Smooth muscle cell (in vitro differentiated cells): ENCODE measurements at regions not wholly inside any gene's neighbourhood (a gene's known extent, or its start where the extent isn't known, plus 50 kb on each side); places are given as distances from the start of the nearest gene placed in this dataset.

Experiments used
- DNase-seq: peaks from one replicate; lab custom pipeline; 2025; ENCODE audit not compliant: unreplicated experiment; lab: John Stamatoyannopoulos, UW
- H2AFZ ChIP-seq: fragments of 200-600 bp; sonication (generic); 2 replicates; pipeline ENCODE4 v1.6.0; 2016; ENCODE audit warnings: antibody characterized with exemption, low read depth, mild to moderate bottlenecking
- H3F3A ChIP-seq: fragments of 200-600 bp; sonication (generic); 2 replicates; pipeline ENCODE4 v1.6.0; 2017; ENCODE audit warnings: antibody characterized with exemption, low read depth
- H3K27ac ChIP-seq: fragments of 200-600 bp; sonication (generic); 2 replicates; pipeline ENCODE4 v1.5.1; 2016; ENCODE audit warnings: low read depth, mild to moderate bottlenecking
- H3K27me3 ChIP-seq: fragments of 200-600 bp; sonication (generic); 2 replicates; pipeline ENCODE4 v1.6.1; 2016; ENCODE audit warnings: low read depth, mild to moderate bottlenecking
- H3K36me3 ChIP-seq: fragments of 200-600 bp; sonication (generic); 2 replicates; pipeline ENCODE4 v1.5.1; 2016; ENCODE audit warnings: low read depth
- H3K4me1 ChIP-seq: fragments of 200-600 bp; sonication (generic); 2 replicates; pipeline ENCODE4 v1.5.1; 2016; ENCODE audit warnings: low read depth
- H3K4me2 ChIP-seq: fragments of 200-600 bp; sonication (generic); 2 replicates; pipeline ENCODE4 v1.6.0; 2016; ENCODE audit warnings: mild to moderate bottlenecking
- H3K4me3 ChIP-seq: fragments of 200-600 bp; sonication (generic); 2 replicates; pipeline ENCODE4 v1.5.1; 2016; ENCODE audit warnings: mild to moderate bottlenecking
- H3K79me2 ChIP-seq: fragments of 200-600 bp; sonication (generic); 2 replicates; pipeline ENCODE4 v1.6.0; 2016; ENCODE audit warnings: low read depth, mild to moderate bottlenecking
- H3K9ac ChIP-seq: fragments of 200-600 bp; sonication (generic); 2 replicates; pipeline ENCODE4 v1.6.0; 2016; ENCODE audit warnings: low read depth
- H3K9me3 ChIP-seq: fragments of 200-600 bp; sonication (generic); replicated peaks from 2 replicates; pipeline ENCODE4 v1.5.1; 2016; ENCODE audit warnings: low read depth
- H4K20me1 ChIP-seq: fragments of 200-600 bp; sonication (generic); 2 replicates; pipeline ENCODE4 v1.6.0; 2016; ENCODE audit warnings: low read depth
- WGBS: methylation state at CpG from one replicate; pipeline ENCODE4 v1.1.7; 2016; ENCODE audit warnings: low lambda C conversion rate; 5-methylcytosine and 5-hydroxymethylcytosine counted together
- TF ChIP-seq, protein P1 (sequence below): fragments of 200-600 bp; sonication (generic); IDR thresholded peaks from 2 replicates; pipeline ENCODE4 v1.5.1; 2017; ENCODE audit warnings: borderline replicate concordance, mild to moderate bottlenecking, antibody characterized with exemption; ENCODE audit not compliant: insufficient read depth, poor library complexity, severe bottlenecking

DNA sequence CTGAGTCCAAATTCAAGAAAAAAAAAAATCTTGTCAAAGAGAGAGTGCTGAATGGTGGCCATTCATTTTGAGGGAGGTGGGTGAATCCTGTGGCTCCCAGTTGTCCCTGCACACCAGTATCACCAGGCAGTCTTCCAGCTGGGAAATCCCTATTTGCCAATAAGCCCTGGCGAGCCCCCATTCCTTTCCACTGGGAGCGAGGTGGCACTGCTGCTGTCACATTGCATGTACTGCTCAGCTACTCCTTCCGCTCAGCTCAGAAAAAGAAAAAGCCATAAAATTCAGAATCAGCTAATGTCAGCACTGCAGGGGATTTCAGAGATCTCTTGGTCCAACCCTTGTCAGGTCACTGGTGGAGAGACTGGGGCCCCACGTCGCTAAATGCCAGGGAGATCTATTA, 298.5 kb downstream of the OMA1 start:
- H3K4me3 ChIP-seq, result no peak overlapping the region
- peaks cover 65% of the 10 kb centered on the region for H3K27me3 ChIP-seq
- H3F3A ChIP-seq, result no peaks in the 10 kb centered on the region
- 45% methylated on average over 5 of the region's 5 CpGs for WGBS
- TF ChIP-seq, protein P1, sequence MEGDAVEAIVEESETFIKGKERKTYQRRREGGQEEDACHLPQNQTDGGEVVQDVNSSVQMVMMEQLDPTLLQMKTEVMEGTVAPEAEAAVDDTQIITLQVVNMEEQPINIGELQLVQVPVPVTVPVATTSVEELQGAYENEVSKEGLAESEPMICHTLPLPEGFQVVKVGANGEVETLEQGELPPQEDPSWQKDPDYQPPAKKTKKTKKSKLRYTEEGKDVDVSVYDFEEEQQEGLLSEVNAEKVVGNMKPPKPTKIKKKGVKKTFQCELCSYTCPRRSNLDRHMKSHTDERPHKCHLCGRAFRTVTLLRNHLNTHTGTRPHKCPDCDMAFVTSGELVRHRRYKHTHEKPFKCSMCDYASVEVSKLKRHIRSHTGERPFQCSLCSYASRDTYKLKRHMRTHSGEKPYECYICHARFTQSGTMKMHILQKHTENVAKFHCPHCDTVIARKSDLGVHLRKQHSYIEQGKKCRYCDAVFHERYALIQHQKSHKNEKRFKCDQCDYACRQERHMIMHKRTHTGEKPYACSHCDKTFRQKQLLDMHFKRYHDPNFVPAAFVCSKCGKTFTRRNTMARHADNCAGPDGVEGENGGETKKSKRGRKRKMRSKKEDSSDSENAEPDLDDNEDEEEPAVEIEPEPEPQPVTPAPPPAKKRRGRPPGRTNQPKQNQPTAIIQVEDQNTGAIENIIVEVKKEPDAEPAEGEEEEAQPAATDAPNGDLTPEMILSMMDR, result no peak
- no peaks in the 10 kb centered on the region for H3K9me3 ChIP-seq
- H2AFZ ChIP-seq, result no peak overlapping the region
- no peaks in the 10 kb centered on the region for H3K79me2 ChIP-seq
- H3K4me2 ChIP-seq, result no peak overlapping the region
- H3K36me3 ChIP-seq, result no peaks in the 10 kb centered on the region
- no peak overlapping the region for H3K27ac ChIP-seq
- H4K20me1 ChIP-seq, result no peaks in the 10 kb centered on the region
- DNase-seq, result no peak
- H3K4me1 ChIP-seq, result peaks cover 12% of the 10 kb centered on the region
- no peak overlapping the region for H3K9ac ChIP-seq

DNA sequence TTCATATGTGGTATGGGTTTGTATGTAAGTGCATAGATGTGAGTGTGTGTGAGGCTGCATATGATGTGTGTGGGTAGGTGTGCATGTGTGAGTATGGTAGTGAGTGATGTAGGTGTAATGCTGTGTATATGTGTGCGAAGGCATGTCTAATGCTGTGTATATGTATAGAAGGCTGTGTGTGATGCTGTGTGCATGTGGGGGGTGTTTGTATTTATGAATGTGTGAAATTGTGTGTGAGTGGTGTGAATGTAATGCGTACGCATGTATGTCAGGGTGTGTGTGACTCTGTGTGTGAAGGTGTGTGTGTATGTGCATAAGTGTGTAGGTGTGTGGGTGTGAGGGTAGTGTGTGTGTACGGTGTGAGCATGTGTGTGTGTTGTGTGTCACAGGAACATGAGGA, 300.0 kb downstream of the OMA1 start:
- Histone ChIP-seq H3K27me3 (peaks cover 69% of the 10 kb centered on the region), H3K9me3 (no peaks in the 10 kb centered on the region), H3F3A (no peaks in the 10 kb centered on the region), H4K20me1 (no peaks in the 10 kb centered on the region), H3K4me2 (no peak overlapping the region), H3K36me3 (no peaks in the 10 kb centered on the region), H3K27ac (no peak overlapping the region), H3K79me2 (no peaks in the 10 kb centered on the region), H2AFZ (no peak overlapping the region), H3K4me3 (no peak overlapping the region), H3K9ac (no peak overlapping the region), H3K4me1 (peaks cover 12% of the 10 kb centered on the region)
- DNase-seq, result no peak
- TF ChIP-seq, protein P1, result no peak
- WGBS, result 94% methylated on average over 4 of the region's 4 CpGs

DNA sequence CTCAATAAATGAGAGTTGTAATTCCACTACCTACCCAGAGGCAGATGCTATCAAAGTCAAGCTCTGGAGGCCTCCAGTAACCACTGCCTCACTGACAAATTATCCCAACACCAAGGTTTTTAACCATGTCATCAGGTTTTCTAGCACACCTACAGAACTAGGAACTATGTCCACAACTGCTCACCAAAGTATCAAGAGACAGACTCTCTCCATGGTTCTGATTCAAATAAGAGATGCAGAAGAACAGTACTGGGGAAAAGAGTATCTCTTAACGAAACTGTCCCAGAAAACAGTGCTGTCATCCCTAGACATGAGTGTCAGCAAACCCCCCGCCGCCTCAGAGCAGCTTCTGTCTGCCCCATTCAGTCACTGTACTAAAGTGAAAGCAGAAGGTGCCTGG, 301.7 kb downstream of the OMA1 start:
- peaks cover 9% of the 10 kb centered on the region for H3K4me1 ChIP-seq
- 58% methylated on average over 3 of the region's 3 CpGs for WGBS
- no peak overlapping the region for H3K9ac ChIP-seq
- no peak overlapping the region for H3K27ac ChIP-seq
- no peaks in the 10 kb centered on the region for H3K79me2 ChIP-seq
- no peak overlapping the region for H3K4me3 ChIP-seq
- TF ChIP-seq, protein P1, result no peak
- no peak overlapping the region for H2AFZ ChIP-seq
- no peaks in the 10 kb centered on the region for H3K36me3 ChIP-seq
- H3F3A ChIP-seq, result no peaks in the 10 kb centered on the region
- peaks cover 54% of the 10 kb centered on the region for H3K27me3 ChIP-seq
- H3K9me3 ChIP-seq, result no peaks in the 10 kb centered on the region
- H4K20me1 ChIP-seq, result no peaks in the 10 kb centered on the region
- DNase-seq, result no peak
- H3K4me2 ChIP-seq, result no peak overlapping the region

DNA sequence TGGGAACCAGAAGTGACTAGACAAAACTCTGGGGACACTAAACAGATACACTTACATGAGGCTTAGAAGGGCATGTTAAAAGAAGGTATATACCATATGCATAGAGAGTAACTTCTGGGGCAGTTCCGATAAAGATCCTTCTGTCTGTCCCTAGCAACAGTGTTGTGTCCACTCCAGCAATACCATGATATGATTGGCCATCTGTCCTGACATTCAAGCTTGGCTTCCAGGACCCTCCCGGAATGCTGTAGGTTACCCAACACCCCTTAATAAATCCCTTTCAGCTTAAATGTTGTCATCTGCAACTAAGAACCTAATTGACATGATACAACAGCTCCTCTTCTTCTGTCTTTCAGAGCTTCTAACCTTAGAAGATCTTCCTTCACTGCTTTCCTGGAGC, 307.7 kb downstream of the OMA1 start:
- no peak overlapping the region for H3K27ac ChIP-seq
- no peak overlapping the region for H3K9ac ChIP-seq
- H3K79me2 ChIP-seq, result no peaks in the 10 kb centered on the region
- H3K27me3 ChIP-seq, result peaks cover 17% of the 10 kb centered on the region
- H3K36me3 ChIP-seq, result no peaks in the 10 kb centered on the region
- H4K20me1 ChIP-seq, result no peaks in the 10 kb centered on the region
- TF ChIP-seq, protein P1, result no peak
- no peaks in the 10 kb centered on the region for H3F3A ChIP-seq
- DNase-seq, result no peak
- no peak overlapping the region for H3K4me2 ChIP-seq
- no peak overlapping the region for H3K4me3 ChIP-seq
- H2AFZ ChIP-seq, result no peak overlapping the region
- H3K9me3 ChIP-seq, result no peaks in the 10 kb centered on the region
- WGBS, result 66% methylated on average over 2 of the region's 2 CpGs
- H3K4me1 ChIP-seq, result no peaks in the 10 kb centered on the region
